ENCODE measurements at regions not wholly inside any gene's neighbourhood (a gene's known extent, or its start where the extent isn't known, plus 50 kb on each side); places are given as distances from the start of the nearest gene placed in this dataset.

GRCh38 chr13:104944176-104944575 lies 1591.3 kb downstream of the EFNB2 start:
- TF ChIP-seq CTCF (IDR thresholded peaks at IDR 0.05; ENCODE audit: low read depth, low read length, poor library complexity, severe bottlenecking): no peak
- TF ChIP-seq EZH2phosphoT487 (IDR thresholded peaks at IDR 0.05; ENCODE audit: borderline replicate concordance, low read length): no peak
